ENCODE measurements at regions not wholly inside any gene's neighbourhood (a gene's known extent, or its start where the extent isn't known, plus 50 kb on each side); places are given as distances from the start of the nearest gene placed in this dataset.
"Not testable (repeated sequence)": the region's sequence is repeated elsewhere in the genome, so short reads cannot be mapped to it uniquely, and the experiment has no call there.

DNA sequence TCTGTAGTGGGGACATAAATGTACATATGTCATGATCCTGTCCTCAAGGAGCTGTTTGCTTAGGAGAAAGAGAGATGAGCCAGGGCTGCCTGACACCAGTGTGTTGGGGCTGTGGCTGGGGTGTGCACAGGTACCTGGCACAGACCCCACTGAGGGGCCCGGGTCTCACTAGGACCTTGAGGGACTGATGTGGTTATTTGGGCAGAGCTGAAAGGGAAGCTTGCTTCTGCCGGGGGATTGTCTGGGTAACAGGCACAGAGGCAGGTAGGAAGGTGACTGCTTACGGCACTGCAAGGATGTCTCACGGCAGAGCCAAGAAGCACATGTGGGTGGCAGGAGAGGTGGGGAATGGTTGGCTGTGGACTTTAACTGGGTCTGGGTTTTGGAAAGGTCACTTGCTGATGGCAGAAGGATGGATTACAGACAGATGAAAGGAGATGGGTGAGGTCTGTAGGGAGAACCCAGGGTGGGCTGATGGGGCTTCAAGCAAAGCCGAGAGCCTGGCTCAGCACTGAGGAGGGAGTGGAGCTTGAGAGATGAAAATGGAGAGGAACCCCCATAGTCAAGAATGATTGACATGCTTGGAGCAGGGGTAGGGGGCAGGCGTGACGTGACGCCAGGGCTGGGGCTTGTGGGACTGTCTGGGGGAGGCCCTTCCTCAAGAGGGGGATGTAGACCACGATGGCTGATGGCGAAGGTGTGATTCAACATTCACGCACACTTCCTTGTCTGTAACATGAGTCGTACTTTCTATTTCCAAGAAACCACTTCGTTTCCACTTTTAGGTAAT, 207.7 kb upstream of the SHH start:
- Mint-ChIP-seq H3K4me3 (no peak overlapping the region), H3K27ac (peak overlapping the region; percentile 23), H3K4me1 (ENCODE audit: low read depth) (peaks cover 14% of the 10 kb centered on the region), H3K36me3 (ENCODE audit: low read depth) (no peaks in the 10 kb centered on the region), H3K27me3 (ENCODE audit: low read depth) (peaks cover 2% of the 10 kb centered on the region), H3K9me3 (ENCODE audit: insufficient read depth) (no peaks in the 10 kb centered on the region)
- POLR2A ChIA-PET, result no interaction called here
- DNase-seq (no peak), ATAC-seq (no peak)
- CTCF ChIA-PET, result no interaction called here

DNA sequence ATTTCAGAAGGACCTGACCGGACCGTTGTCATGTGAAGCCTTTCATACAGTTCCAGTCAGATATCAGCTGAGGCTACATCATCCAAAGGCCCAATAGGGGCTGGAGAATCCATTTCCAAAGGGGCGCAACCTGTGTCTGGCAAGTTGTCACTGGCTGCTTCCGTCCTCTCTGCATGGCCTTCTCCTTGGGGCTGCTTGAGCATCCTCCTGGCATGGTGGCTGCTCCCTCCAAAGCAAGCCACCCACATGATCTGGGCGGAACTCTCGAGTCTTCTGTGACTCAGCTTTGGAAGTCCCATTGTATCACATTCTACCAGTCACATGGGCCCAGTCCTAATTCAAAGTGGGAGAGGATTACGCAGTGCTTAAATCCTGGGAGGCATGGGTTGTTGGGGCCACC, 207.0 kb upstream of the SHH start:
- DNase-seq, result no peak
- no peak overlapping the region for H3K27ac Mint-ChIP-seq
- ATAC-seq, result no peak
- no peaks in the 10 kb centered on the region for H3K36me3 Mint-ChIP-seq (ENCODE audit: low read depth)
- H3K27me3 Mint-ChIP-seq (ENCODE audit: low read depth), result peaks cover 2% of the 10 kb centered on the region
- CTCF ChIA-PET, result no interaction called here
- POLR2A ChIA-PET, result no interaction called here
- H3K4me3 Mint-ChIP-seq, result no peak overlapping the region
- H3K9me3 Mint-ChIP-seq (ENCODE audit: insufficient read depth), result no peaks in the 10 kb centered on the region
- H3K4me1 Mint-ChIP-seq (ENCODE audit: low read depth), result peaks cover 20% of the 10 kb centered on the region

DNA sequence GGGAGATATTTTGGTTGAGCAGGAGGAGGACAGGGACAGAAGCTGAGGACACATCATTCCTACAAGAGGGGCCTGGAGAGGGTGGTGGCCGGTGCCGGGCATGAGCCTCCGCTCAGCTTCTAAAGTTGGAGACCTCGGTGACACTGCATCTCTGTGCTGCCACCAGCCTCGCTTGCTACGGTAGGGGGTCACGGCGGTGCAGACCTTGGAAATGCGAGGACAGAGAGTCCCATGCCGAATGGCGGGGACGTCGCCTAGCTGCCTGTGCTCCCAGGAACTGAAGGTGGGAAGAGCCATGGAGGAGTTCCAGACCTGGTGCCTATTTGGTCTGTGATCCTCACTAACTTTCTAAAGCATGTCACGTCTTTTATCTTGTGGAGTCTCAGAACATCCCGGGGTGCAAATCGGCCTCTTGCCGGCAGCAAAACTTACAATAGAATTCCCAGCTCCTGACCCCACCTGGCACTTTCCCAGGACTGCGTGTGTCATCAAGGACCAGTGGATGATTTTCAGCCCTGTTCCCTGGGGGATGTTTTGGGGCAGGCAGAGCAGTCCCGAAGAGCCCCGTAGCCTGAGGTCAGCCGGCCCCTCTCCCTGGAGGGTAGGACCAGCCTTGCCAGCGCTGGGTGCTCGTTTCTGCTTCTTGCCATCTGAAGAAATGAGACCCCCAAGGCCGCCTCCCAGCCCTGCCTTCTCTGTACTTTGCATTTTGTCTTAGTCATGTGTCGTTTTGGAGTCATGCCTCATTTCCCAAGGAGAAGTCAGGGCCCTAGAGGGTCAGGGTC, 205.8 kb upstream of the SHH start:
- no peak for ATAC-seq
- no peak overlapping the region for H3K27ac Mint-ChIP-seq
- POLR2A ChIA-PET, result no interaction called here
- peaks cover 24% of the 10 kb centered on the region for H3K4me1 Mint-ChIP-seq (ENCODE audit: low read depth)
- H3K27me3 Mint-ChIP-seq (ENCODE audit: low read depth), result peaks cover 2% of the 10 kb centered on the region
- DNase-seq, result no peak
- CTCF ChIA-PET, result no interaction called here
- H3K9me3 Mint-ChIP-seq (ENCODE audit: insufficient read depth), result no peaks in the 10 kb centered on the region
- no peak overlapping the region for H3K4me3 Mint-ChIP-seq
- H3K36me3 Mint-ChIP-seq (ENCODE audit: low read depth), result no peaks in the 10 kb centered on the region

DNA sequence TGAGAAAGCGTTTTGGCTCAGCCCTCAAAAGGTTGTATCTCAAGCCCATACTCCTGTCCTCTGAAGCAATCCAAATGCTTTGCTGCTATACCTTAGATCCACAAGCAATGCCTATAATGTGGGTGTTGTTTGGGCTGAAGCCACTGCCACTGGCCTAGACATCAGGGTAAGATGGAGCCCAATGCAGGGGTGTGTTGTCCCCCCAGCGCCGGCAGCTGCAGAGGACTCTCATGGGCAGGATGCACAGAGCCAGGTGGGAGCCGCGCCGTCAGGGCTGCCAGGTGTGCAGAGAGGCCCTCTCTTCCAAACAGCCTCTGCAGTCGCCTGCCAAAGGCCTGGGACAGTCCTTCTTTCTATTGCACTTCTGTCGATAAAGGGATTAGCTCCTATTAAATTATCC, 205.2 kb upstream of the SHH start:
- H3K27me3 Mint-ChIP-seq (ENCODE audit: low read depth), result peaks cover 2% of the 10 kb centered on the region
- H3K27ac Mint-ChIP-seq, result no peak overlapping the region
- H3K36me3 Mint-ChIP-seq (ENCODE audit: low read depth), result peaks cover 1% of the 10 kb centered on the region
- no peak for DNase-seq
- ChIA-PET POLR2A (no interaction called here), CTCF (no interaction called here)
- H3K4me3 Mint-ChIP-seq, result no peak overlapping the region
- no peaks in the 10 kb centered on the region for H3K9me3 Mint-ChIP-seq (ENCODE audit: insufficient read depth)
- H3K4me1 Mint-ChIP-seq (ENCODE audit: low read depth), result peaks cover 24% of the 10 kb centered on the region
- ATAC-seq, result no peak

DNA sequence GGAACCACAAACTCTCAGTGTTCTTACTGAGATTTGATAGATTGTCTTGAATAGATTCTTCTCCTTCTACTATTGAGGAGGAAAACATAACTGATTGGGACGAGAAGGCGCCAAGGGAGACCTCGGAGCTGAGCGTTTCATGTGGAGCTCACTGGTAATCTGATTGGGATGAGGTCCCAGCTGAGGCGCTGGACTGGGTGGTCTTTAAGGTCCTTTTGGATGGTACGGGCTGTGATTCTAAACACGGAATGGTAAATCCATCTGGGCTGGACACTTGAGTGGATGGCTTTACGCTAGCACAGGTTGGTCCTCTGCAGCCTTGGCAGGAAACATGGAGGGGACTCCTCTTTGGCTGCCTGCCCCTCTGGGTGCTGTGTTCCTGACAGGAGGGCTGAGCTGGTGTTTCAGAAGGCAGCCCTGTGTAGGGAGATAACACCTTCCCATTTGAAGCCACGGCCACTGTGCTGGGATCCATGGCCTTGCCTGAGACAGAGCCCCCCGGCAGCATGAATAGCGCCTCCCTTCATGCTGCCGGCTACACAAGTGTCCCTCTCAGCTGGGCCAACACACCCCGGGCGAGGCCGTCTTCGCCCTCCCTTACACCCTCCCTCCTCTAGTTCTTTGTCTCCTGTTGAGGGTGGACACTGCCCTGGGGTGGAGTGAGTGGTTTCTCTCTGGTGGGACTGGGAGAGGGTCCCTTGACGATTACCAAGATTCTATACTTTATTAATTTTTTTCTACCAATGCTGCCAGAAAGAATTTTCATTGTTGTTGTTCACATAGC, 203.2 kb upstream of the SHH start:
- Mint-ChIP-seq H3K27ac (no peak overlapping the region), H3K4me1 (ENCODE audit: low read depth) (peaks cover 18% of the 10 kb centered on the region), H3K27me3 (ENCODE audit: low read depth) (peaks cover 3% of the 10 kb centered on the region), H3K9me3 (ENCODE audit: insufficient read depth) (peaks cover 6% of the 10 kb centered on the region), H3K4me3 (no peak overlapping the region), H3K36me3 (ENCODE audit: low read depth) (peaks cover 2% of the 10 kb centered on the region)
- ATAC-seq (no peak), DNase-seq (no peak)
- ChIA-PET POLR2A (no interaction called here), CTCF (no interaction called here)

DNA sequence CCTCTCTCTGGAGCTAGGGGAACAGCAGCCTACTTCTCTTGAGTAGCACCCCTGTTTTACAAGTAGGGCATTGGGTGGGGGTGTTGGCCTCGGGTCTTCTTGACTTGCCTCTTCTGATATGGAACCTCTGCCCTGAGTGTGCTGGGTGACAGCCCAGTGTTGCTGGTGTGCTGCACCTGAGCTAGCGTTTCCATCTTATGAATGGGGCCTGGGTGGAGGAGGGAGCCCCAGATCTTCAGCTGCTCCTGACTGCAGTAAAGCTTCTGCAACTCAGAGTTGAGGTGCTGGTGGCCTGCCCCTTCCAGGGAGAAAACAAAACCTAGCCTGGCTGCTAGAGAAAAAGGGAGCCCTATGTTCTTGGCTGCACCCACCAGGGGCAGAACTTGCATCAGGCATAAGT, 202.5 kb upstream of the SHH start:
- no peak for ATAC-seq
- Mint-ChIP-seq H3K4me3 (no peak overlapping the region), H3K9me3 (ENCODE audit: insufficient read depth) (peaks cover 7% of the 10 kb centered on the region), H3K4me1 (ENCODE audit: low read depth) (peaks cover 12% of the 10 kb centered on the region), H3K36me3 (ENCODE audit: low read depth) (peaks cover 2% of the 10 kb centered on the region), H3K27me3 (ENCODE audit: low read depth) (peaks cover 8% of the 10 kb centered on the region), H3K27ac (no peak overlapping the region)
- POLR2A ChIA-PET, result no interaction called here
- peak; percentile 11 for DNase-seq
- CTCF ChIA-PET, result no interaction called here

DNA sequence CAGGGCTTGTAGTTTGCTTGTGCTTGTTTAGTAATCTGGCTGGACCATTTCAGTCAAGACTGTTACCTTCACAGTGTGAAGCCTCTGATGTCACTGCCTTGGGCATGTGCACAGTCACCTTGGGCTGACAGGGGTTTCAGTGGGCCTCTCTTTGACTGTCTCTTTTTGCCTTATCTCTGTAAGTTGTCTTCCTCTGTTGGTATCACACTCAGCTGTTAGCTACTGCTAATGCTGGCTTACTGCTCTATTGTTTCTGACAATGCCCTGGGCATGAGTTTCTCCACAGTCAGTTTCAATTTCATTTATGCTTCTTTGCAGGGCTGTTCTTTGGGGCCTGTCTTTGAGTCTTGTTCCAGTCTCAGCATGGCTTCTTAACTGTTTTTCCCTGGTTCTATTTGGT, 201.9 kb upstream of the SHH start:
- DNase-seq (peak; percentile 22), ATAC-seq (no peak)
- Mint-ChIP-seq H3K27me3 (ENCODE audit: low read depth) (peaks cover 8% of the 10 kb centered on the region), H3K4me1 (ENCODE audit: low read depth) (peaks cover 10% of the 10 kb centered on the region), H3K4me3 (no peak overlapping the region), H3K9me3 (ENCODE audit: insufficient read depth) (peaks cover 10% of the 10 kb centered on the region), H3K36me3 (ENCODE audit: low read depth) (peaks cover 2% of the 10 kb centered on the region), H3K27ac (peak overlapping the region; percentile 3)
- CTCF ChIA-PET, result no interaction called here
- POLR2A ChIA-PET, result no interaction called here

DNA sequence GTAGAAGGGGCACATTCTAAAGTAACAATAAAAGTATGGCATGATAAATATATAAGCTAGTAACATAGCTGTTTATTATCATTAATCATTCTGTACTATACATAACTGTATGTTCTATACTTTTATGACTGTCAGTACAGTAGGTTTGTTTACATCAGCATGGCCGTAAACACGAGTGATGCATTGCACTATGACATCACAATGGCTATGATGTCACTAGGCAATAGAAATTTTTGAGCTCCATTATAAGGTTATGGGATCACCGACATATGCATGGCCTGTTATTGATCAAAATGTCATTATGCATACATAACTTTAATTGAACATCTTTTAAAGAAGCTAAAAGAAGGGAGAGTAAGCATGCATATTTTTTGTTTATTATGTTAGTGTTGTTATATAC, 200.1 kb upstream of the SHH start:
- no peak overlapping the region for H3K27ac Mint-ChIP-seq
- ChIA-PET CTCF (no interaction called here), POLR2A (no interaction called here)
- ATAC-seq (no peak), DNase-seq (no peak)
- peaks cover 10% of the 10 kb centered on the region for H3K27me3 Mint-ChIP-seq (ENCODE audit: low read depth)
- peaks cover 10% of the 10 kb centered on the region for H3K4me1 Mint-ChIP-seq (ENCODE audit: low read depth)
- peaks cover 3% of the 10 kb centered on the region for H3K36me3 Mint-ChIP-seq (ENCODE audit: low read depth)
- no peak overlapping the region for H3K4me3 Mint-ChIP-seq
- peaks cover 10% of the 10 kb centered on the region for H3K9me3 Mint-ChIP-seq (ENCODE audit: insufficient read depth)

DNA sequence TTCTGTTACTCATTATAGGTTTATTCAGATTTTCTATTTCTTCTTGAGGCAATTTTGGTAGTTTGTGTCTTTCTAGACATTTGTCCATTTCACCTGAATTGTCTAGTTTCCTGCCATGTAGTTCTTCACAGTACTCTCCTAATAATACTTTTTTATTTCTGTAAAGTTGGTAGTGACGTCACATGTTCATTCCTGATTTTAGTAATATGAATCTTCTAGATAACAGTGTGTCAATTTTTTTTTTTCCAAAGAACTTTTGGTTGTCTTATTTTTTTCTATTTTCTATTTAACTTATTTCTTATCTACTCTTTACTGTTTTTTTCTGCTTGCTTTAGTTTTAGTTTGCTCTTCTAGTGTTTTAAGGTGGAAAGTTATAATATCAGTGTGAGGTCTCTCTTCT, 197.3 kb upstream of the SHH start:
- H3K27ac Mint-ChIP-seq, result no peak overlapping the region

DNA sequence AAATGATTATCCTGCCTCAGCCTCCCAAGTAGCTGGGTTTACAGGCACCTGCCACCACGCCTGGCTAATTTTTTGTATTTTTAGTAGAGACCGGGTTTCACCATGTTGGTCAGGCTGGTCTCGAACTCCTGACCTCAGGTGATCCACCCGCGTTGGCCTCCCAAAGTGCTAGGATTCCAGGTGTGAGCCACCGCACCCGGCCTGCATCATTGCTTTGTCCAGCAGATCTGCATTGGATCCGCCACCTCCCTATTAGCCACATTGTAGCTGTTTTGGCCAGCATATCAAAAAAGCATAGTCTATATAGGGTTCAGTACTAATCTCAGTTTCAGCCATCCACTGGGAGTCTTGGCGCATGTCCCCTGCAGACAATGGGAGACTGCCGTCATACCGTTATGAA, 194.6 kb upstream of the SHH start:
- DNase-seq; H3K27ac Mint-ChIP-seq; H3K27me3 Mint-ChIP-seq (ENCODE audit: low read depth); CTCF ChIA-PET; H3K4me3 Mint-ChIP-seq; POLR2A ChIA-PET; H3K36me3 Mint-ChIP-seq (ENCODE audit: low read depth); ATAC-seq: not testable (repeated sequence)
- peaks cover 17% of the 10 kb centered on the region for H3K4me1 Mint-ChIP-seq (ENCODE audit: low read depth)
- H3K9me3 Mint-ChIP-seq (ENCODE audit: insufficient read depth), result peaks cover 10% of the 10 kb centered on the region

More for the DNA sequence above, 197.3 kb upstream of the SHH start:
- no peak overlapping the region for H3K4me3 Mint-ChIP-seq
- DNase-seq (no peak), ATAC-seq (no peak)
- peaks cover 8% of the 10 kb centered on the region for H3K27me3 Mint-ChIP-seq (ENCODE audit: low read depth)
- H3K9me3 Mint-ChIP-seq (ENCODE audit: insufficient read depth), result peaks cover 10% of the 10 kb centered on the region
- peaks cover 6% of the 10 kb centered on the region for H3K4me1 Mint-ChIP-seq (ENCODE audit: low read depth)
- POLR2A ChIA-PET, result no interaction called here
- CTCF ChIA-PET, result interaction anchor here (1.0 kb wide), 1 partner anchor 13 kb away, joined by 3 read pairs; no protein-coding TSS in a partner anchor
- H3K36me3 Mint-ChIP-seq (ENCODE audit: low read depth), result peaks cover 3% of the 10 kb centered on the region

DNA sequence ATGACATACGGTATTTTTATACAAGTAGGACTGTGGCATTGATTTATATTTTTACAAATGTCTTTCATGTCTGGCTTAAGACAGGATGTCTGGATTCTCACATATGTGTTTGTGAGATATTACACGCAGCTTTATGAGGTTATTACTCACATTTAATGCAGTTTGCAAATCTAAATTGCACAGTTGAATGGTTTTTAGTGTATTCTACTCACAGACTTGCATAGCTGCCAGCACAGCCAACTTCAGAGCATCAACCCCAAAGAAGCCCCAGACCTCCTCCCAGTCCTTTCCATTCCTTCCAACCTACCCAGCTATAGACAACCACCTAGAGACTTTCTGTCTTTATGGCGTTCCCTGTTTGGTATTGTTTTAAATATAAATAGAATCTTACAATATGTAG, 193.8 kb upstream of the SHH start:
- ChIA-PET CTCF (no interaction called here), POLR2A (no interaction called here)
- DNase-seq, result no peak
- Mint-ChIP-seq H3K27me3 (ENCODE audit: low read depth) (peaks cover 8% of the 10 kb centered on the region), H3K9me3 (ENCODE audit: insufficient read depth) (peaks cover 4% of the 10 kb centered on the region), H3K27ac (no peak overlapping the region), H3K36me3 (ENCODE audit: low read depth) (peaks cover 1% of the 10 kb centered on the region), H3K4me1 (ENCODE audit: low read depth) (peaks cover 22% of the 10 kb centered on the region), H3K4me3 (no peak overlapping the region)
- no peak for ATAC-seq

DNA sequence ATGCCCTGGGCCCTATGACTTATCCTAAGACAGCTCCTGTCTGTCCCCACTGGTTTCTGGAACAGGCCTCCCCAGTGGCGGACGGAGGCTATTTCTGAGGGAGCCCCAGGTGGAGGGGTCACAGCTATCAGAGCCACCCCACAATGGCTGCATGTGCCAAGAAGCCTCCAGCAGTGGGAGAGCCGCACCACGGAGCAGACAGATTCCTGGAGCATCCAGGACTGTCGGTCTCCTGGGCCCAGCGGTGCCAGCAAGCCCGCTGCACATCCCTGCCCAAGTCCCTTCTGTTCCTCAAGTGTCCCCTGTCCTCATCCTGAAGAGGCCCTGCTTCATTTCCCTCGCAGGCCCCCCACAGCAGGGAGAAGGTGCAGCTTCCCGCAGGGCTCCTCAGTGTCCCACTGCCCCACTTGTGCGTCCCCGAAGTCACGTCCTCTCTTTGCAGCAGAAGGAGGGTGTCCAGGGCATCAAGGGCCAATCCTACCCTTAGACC, 193.0 kb upstream of the SHH start:
- H3K36me3 Mint-ChIP-seq (ENCODE audit: low read depth), result peaks cover 1% of the 10 kb centered on the region
- CTCF ChIA-PET, result no interaction called here
- no peak overlapping the region for H3K27ac Mint-ChIP-seq

More for the DNA sequence above, 193.0 kb upstream of the SHH start:
- Mint-ChIP-seq H3K27me3 (ENCODE audit: low read depth) (peaks cover 5% of the 10 kb centered on the region), H3K9me3 (ENCODE audit: insufficient read depth) (peaks cover 4% of the 10 kb centered on the region), H3K4me3 (no peak overlapping the region), H3K4me1 (ENCODE audit: low read depth) (peaks cover 22% of the 10 kb centered on the region)
- no peak for ATAC-seq
- no peak for DNase-seq
- POLR2A ChIA-PET, result no interaction called here

Measured in activated CD8-positive, alpha-beta T cell treated with anti-CD3 and anti-CD28 coated beads, Interleukin-2, amount 10 ng/mL, durations not matched to agents 7 days and 5 days (primary cell).